GM19455 (cell line): ENCODE measurements at regions not wholly inside any gene's neighbourhood (a gene's known extent, or its start where the extent isn't known, plus 50 kb on each side); places are given as distances from the start of the nearest gene placed in this dataset.

ENCODE experiments used
- ATAC-seq: cut with Tn5 transposase; IDR thresholded peaks from one replicate; pipeline ENCODE4 v1.9.1; 2021; ENCODE audit not compliant: unreplicated experiment

GRCh38 chr2:204223544-204223943 lies 287.0 kb downstream of the ICOS start:
- no peak for ATAC-seq

GRCh38 chr2:204225671-204226073 lies 289.1 kb downstream of the ICOS start:
- ATAC-seq: no peak

- ATAC-seq: no peak
These were observed 289.8 kb downstream of the ICOS start for GRCh38 chr2:204226305-204226880.

- no peak for ATAC-seq
These were observed 291.8 kb downstream of the ICOS start for GRCh38 chr2:204228169-204228886.

GRCh38 chr2:204234248-204234647 lies 297.7 kb downstream of the ICOS start:
- no peak for ATAC-seq

- no peak for ATAC-seq
These were observed 298.3 kb downstream of the ICOS start for GRCh38 chr2:204234879-204235278.

GRCh38 chr2:204237416-204237815 lies 300.9 kb downstream of the ICOS start:
- no peak for ATAC-seq

GRCh38 chr2:204239411-204240165 lies 303.0 kb downstream of the ICOS start:
- ATAC-seq: no peak

- ATAC-seq: no peak
These were observed 304.3 kb upstream of the PARD3B start for GRCh38 chr2:204240961-204241360.

GRCh38 chr2:204249437-204249836 lies 295.8 kb upstream of the PARD3B start:
- ATAC-seq: no peak

- ATAC-seq: no peak
These were observed 294.6 kb upstream of the PARD3B start for GRCh38 chr2:204250692-204251091.

GRCh38 chr2:204251158-204251997 lies 293.9 kb upstream of the PARD3B start:
- no peak for ATAC-seq

- ATAC-seq: no peak
These were observed 293.3 kb upstream of the PARD3B start for GRCh38 chr2:204251998-204252376.

- ATAC-seq: no peak
These were observed 290.2 kb upstream of the PARD3B start for GRCh38 chr2:204255071-204255470.

- no peak for ATAC-seq
These were observed 289.7 kb upstream of the PARD3B start for GRCh38 chr2:204255526-204255925.

- no peak for ATAC-seq
These were observed 287.5 kb upstream of the PARD3B start for GRCh38 chr2:204257781-204258180.

- ATAC-seq: no peak
These were observed 286.4 kb upstream of the PARD3B start for GRCh38 chr2:204258890-204259289.

GRCh38 chr2:204260162-204260877 lies 285.0 kb upstream of the PARD3B start:
- ATAC-seq: no peak

GRCh38 chr2:204260901-204261300 lies 284.4 kb upstream of the PARD3B start:
- no peak for ATAC-seq

- ATAC-seq: no peak
These were observed 283.4 kb upstream of the PARD3B start for GRCh38 chr2:204261846-204262245.
